GM19438 (cell line): ENCODE measurements at regions not wholly inside any gene's neighbourhood (a gene's known extent, or its start where the extent isn't known, plus 50 kb on each side); places are given as distances from the start of the nearest gene placed in this dataset.
A peak's percentile ranks its signal among the peaks of the same experiment; 100 is the strongest.
"Not testable (repeated sequence)": the region's sequence is repeated elsewhere in the genome, so short reads cannot be mapped to it uniquely, and the experiment has no call there.

ENCODE experiments used
- ATAC-seq: cut with Tn5 transposase; IDR thresholded peaks from one replicate; pipeline ENCODE4 v1.9.1; 2021; ENCODE audit warnings: low read depth; ENCODE audit not compliant: unreplicated experiment

GRCh38 chr2:59254279-59254678 lies 1013.2 kb upstream of the FANCL start:
- ATAC-seq, result no peak

GRCh38 chr2:59250307-59250677 lies 1009.2 kb upstream of the FANCL start:
- no peak for ATAC-seq

- ATAC-seq, result no peak
Measured at GRCh38 chr2:59249441-59250306, 1008.5 kb upstream of the FANCL start.

- ATAC-seq, result no peak
Measured at GRCh38 chr2:59239146-59239545, 998.0 kb upstream of the FANCL start.

- ATAC-seq, result no peak
Measured at GRCh38 chr2:59237311-59237710, 996.2 kb upstream of the FANCL start.

GRCh38 chr2:59236723-59237122 lies 995.6 kb upstream of the FANCL start:
- no peak for ATAC-seq

- ATAC-seq, result no peak
Measured at GRCh38 chr2:59233920-59234319, 992.8 kb upstream of the FANCL start.

GRCh38 chr2:59233448-59233847 lies 992.3 kb upstream of the FANCL start:
- no peak for ATAC-seq

GRCh38 chr2:59232394-59233165 lies 991.5 kb upstream of the FANCL start:
- peak; percentile 98 for ATAC-seq

GRCh38 chr2:59226362-59226761 lies 985.2 kb upstream of the FANCL start:
- ATAC-seq, result not testable (repeated sequence)

GRCh38 chr2:59223742-59224141 lies 982.6 kb upstream of the FANCL start:
- no peak for ATAC-seq

- no peak for ATAC-seq
Measured at GRCh38 chr2:59217360-59217759, 976.2 kb upstream of the FANCL start.

- ATAC-seq, result no peak
Measured at GRCh38 chr2:59206361-59206760, 965.2 kb upstream of the FANCL start.

GRCh38 chr2:59204040-59204439 lies 962.9 kb upstream of the FANCL start:
- ATAC-seq, result no peak

- no peak for ATAC-seq
Measured at GRCh38 chr2:59196491-59196890, 955.4 kb upstream of the FANCL start.

GRCh38 chr2:59195851-59196250 lies 954.7 kb upstream of the FANCL start:
- no peak for ATAC-seq

GRCh38 chr2:59191781-59192180 lies 950.7 kb upstream of the FANCL start:
- no peak for ATAC-seq

- ATAC-seq, result no peak
Measured at GRCh38 chr2:59190518-59190917, 949.4 kb upstream of the FANCL start.

GRCh38 chr2:59184276-59185020 lies 943.3 kb upstream of the FANCL start:
- ATAC-seq, result no peak

GRCh38 chr2:59183070-59183469 lies 941.9 kb upstream of the FANCL start:
- no peak for ATAC-seq

- peak; percentile 79 for ATAC-seq
Measured at GRCh38 chr2:59182249-59182648, 941.1 kb upstream of the FANCL start.
